AG10803 (cell line): ENCODE measurements at regions not wholly inside any gene's neighbourhood (a gene's known extent, or its start where the extent isn't known, plus 50 kb on each side); places are given as distances from the start of the nearest gene placed in this dataset.

Experiments
- DNase-seq: peaks from one replicate; pipeline ENCODE4 v3.0.0; 2010; ENCODE audit warnings: low read depth
- H3K4me3 ChIP-seq: 2 replicates; pipeline ENCODE4 v1.5.1; 2011; ENCODE audit warnings: mild to moderate bottlenecking, low read length, control low read depth
- TF ChIP-seq, protein P1 (sequence below): conservative IDR thresholded peaks from 2 replicates; pipeline ENCODE4 v1.5.1; 2011; ENCODE audit warnings: mild to moderate bottlenecking, low read length, control low read depth, inconsistent platforms

DNA sequence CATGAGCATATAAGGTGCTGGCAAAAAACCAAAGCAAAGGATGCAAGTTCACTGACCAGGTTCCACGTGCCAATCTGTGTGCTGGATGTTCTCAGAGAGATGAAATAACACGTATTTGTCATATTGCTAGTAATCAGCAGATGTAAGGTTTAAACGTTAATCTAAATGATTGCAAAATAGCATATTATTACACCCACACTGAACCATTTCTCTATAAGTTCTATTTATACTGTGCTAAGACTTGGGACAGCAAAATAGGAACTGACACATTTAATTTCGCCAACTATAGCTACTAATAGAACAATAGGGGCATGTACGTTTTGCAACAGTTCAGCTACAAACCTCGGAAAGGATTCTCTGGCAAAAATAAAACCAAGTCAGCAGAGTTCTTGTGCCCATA lies 350.3 kb upstream of the ZNF385D start:
- no peak for DNase-seq
- no peak overlapping the region for H3K4me3 ChIP-seq
- TF ChIP-seq, protein P1, sequence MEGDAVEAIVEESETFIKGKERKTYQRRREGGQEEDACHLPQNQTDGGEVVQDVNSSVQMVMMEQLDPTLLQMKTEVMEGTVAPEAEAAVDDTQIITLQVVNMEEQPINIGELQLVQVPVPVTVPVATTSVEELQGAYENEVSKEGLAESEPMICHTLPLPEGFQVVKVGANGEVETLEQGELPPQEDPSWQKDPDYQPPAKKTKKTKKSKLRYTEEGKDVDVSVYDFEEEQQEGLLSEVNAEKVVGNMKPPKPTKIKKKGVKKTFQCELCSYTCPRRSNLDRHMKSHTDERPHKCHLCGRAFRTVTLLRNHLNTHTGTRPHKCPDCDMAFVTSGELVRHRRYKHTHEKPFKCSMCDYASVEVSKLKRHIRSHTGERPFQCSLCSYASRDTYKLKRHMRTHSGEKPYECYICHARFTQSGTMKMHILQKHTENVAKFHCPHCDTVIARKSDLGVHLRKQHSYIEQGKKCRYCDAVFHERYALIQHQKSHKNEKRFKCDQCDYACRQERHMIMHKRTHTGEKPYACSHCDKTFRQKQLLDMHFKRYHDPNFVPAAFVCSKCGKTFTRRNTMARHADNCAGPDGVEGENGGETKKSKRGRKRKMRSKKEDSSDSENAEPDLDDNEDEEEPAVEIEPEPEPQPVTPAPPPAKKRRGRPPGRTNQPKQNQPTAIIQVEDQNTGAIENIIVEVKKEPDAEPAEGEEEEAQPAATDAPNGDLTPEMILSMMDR: no peak

DNA sequence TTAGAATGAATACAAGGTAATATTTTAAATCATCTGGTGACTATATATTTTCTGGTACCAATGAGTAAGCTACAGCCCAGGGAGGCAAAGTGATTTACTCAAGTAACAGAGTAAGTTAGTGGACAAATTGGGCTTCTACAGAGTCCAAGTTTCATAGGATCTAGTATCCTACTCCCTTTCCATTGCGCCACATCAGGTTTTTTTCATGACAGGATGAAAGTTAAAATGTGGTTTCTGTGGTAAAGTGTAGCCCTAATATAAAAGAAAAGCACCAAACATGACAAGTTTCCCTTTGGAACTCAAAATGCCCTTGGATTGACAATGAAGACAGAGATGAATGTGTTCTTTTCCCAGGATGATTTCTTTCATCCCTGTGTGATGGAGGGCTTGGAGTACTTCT lies 350.8 kb upstream of the ZNF385D start:
- H3K4me3 ChIP-seq: no peak overlapping the region
- DNase-seq: no peak
- TF ChIP-seq, protein P1: no peak

DNA sequence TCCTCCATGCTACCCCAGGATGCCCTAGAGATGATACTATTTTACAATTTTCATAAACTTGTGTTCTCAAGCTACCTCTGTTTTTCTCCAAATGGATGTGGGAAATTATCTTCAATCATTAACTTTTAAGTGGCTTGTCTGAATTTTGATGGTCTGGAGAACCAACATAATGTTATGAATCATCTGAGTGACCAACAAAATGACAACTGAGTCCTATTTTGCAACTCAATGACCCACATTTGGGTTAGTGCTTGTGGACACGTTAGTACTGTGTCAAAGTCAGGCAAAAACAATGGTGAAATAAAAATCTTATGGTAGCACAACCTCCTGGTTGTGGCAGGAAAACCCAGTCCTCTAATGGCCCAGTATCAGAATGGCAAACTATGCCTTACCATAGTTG lies 352.4 kb upstream of the ZNF385D start:
- DNase-seq: no peak
- H3K4me3 ChIP-seq: no peak overlapping the region
- TF ChIP-seq, protein P1: no peak

DNA sequence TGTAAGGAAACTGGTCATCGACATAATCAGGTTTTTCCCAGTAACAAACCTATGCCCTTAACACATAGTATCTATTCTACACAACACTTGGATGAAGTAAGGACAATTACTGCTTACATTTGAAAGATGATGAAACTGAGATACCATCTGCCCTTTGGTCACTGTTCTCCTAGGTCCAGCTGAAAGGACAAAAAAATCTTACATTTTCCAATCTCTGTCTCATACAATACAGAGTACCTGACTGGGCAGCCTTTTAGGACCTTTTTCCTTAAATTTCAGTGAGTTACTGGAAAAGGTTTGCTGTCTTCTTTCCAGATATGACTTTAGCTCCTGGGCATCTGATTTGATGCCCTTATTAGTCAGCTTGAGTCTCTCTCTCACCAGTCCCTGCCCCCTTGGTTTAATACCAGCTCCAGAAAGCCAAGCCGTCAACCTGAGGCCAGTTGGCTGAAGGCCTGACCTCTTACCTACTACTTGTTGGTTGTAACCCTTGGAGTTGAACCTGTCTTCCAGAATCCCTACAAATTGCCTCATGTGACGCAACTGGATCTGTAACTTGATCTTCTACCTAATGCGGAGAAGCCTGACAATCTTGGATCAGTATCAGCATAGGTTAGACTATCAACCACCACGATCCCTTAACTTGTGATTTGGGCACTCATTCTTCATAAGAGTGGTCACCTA lies 355.3 kb upstream of the ZNF385D start:
- no peak for DNase-seq
- TF ChIP-seq, protein P1: no peak
- no peak overlapping the region for H3K4me3 ChIP-seq

DNA sequence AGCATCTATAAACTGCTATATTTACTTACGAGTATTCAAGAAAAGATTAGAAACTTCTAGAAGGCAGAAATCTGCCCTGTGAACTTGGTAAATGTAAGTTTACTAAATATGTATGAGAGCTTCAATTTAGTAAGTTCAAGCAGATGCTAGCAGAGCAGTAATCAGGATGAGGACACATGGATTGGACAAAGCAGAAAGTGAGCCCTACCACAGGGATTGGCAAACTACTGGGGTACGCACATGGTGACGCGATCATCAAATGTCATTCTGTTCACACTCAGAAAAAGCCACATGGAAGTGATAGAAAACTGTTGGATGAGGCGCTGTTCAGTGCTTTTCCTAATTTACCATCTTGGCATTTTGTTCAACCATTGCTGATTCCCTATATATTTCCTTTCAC lies 360.2 kb upstream of the ZNF385D start:
- TF ChIP-seq, protein P1: no peak
- DNase-seq: no peak
- H3K4me3 ChIP-seq: no peak overlapping the region

DNA sequence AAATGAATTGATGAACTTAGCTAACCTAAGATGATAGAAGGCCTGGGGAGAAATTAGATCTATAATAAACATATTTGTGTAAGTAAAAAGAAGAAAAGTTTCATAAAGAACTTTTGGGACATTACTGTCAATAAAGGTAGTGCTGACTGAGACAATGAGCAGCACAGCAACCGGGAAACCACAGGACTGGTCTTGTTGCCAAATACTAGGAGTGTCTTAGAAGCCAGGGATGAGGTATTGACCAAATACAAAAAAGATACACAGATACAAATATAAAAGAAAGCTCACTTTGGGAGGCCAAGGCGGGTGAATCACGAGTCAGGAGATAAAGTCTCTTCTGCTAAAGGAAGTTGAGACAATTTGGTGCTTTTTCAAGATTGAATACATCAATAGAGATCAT lies 362.4 kb upstream of the ZNF385D start:
- TF ChIP-seq, protein P1: no peak
- no peak overlapping the region for H3K4me3 ChIP-seq
- DNase-seq: no peak

DNA sequence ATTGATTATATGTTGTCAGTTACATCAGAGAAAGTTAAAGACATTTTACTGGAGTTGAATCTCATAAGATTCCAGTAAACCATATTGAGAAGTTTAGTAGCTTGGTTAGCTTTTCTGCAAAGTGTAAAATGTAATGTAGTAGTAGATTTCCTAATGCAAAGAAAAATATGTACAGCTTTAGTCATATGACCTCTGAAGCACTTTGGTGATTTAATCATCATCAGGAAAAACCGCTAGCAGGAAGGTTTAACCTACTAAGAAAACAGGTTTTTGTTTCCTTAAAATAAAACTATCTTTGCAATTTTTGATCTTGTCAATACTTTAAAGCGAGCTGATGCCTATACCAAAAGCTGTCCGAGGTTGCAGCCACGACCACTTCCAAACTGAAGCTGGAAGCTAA lies 364.6 kb upstream of the ZNF385D start:
- no peak for DNase-seq
- TF ChIP-seq, protein P1: no peak
- no peak overlapping the region for H3K4me3 ChIP-seq
